H1 (cell line): ENCODE measurements at regions not wholly inside any gene's neighbourhood (a gene's known extent, or its start where the extent isn't known, plus 50 kb on each side); places are given as distances from the start of the nearest gene placed in this dataset.

Experiments
- CTCF ChIA-PET: fragments of 300-600 bp; sonication (Branson Sonifier 250); formaldehyde crosslinking; loops from one replicate; lab custom pipeline; 2021; ENCODE audit not compliant: partially characterized antibody; lab: Charles Lee
- POLR2A ChIA-PET: fragments of 300-600 bp; sonication (Branson Sonifier 250); formaldehyde crosslinking; loops from one replicate; lab custom pipeline; 2021; ENCODE audit warnings: inconsistent platforms; ENCODE audit not compliant: partially characterized antibody; lab: Charles Lee
- DNase-seq, 2 experiments: peaks; one replicate each; pipeline versions ENCODE4 v3.0.0 to v3.0.0-alpha.2; 2010 to 2022; ENCODE audit warnings: low spot score in 2 of 2, low read depth in 1 of 2, mixed read lengths in 1 of 2
- FAIRE-seq: peaks from 2 replicates; lab custom pipeline; 2011; peaks lifted over from hg19 to GRCh38; lab: Jason Lieb, UNC
- H2AFZ ChIP-seq: 2 replicates; pipeline ENCODE4 v1.8.1; 2012; ENCODE audit warnings: low read length, inconsistent platforms
- H2AK5ac ChIP-seq: 2 replicates; pipeline ENCODE4 v1.6.1; 2013; ENCODE audit warnings: low read depth, low read length
- H2BK120ac ChIP-seq: replicated peaks from 2 replicates; pipeline ENCODE3; 2013; ENCODE audit warnings: low read depth, low read length, inconsistent platforms
- H2BK12ac ChIP-seq: 2 replicates; pipeline ENCODE4 v1.6.1; 2013; ENCODE audit warnings: low read depth, low read length
- H2BK15ac ChIP-seq: 2 replicates; pipeline ENCODE4 v1.6.1; 2013; ENCODE audit warnings: low read length
- H2BK20ac ChIP-seq: 2 replicates; pipeline ENCODE4 v1.6.1; 2013; ENCODE audit warnings: low read length
- H2BK5ac ChIP-seq: 2 replicates; pipeline ENCODE4 v1.6.1; 2013; ENCODE audit warnings: low read depth, low read length
- H3K14ac ChIP-seq: 2 replicates; pipeline ENCODE4 v1.6.1; 2013; ENCODE audit warnings: inconsistent platforms; ENCODE audit not compliant: insufficient read length
- H3K18ac ChIP-seq: 2 replicates; pipeline ENCODE4 v1.6.1; 2013; ENCODE audit warnings: low read length; ENCODE audit errors: extremely low read depth
- H3K23ac ChIP-seq: 2 replicates; pipeline ENCODE4 v1.6.1; 2013; ENCODE audit warnings: inconsistent platforms; ENCODE audit not compliant: insufficient read length
- H3K23me2 ChIP-seq: 2 replicates; pipeline ENCODE4 v1.6.1; 2013; ENCODE audit warnings: low read depth, low read length
- H3K27ac ChIP-seq: 2 replicates; pipeline ENCODE4 v1.6.1; 2011; ENCODE audit warnings: low read depth, low read length, inconsistent platforms
- H3K27me3 ChIP-seq, 4 experiments: replicated peaks in 1 of 4; 1 replicate in 1 of 4; 2 replicates in 3 of 4; pipeline versions ENCODE4 v1.6.1 to v1.8.1; 2011 to 2013; ENCODE audit warnings: low read length in 3 of 4, mild to moderate bottlenecking in 3 of 4, inconsistent platforms in 2 of 4, mixed read lengths in 2 of 4, moderate library complexity in 1 of 4; ENCODE audit not compliant: control insufficient read depth in 3 of 4, insufficient read depth in 3 of 4; ENCODE audit errors: extremely low read depth in 1 of 4
- H3K36me3 ChIP-seq, 4 experiments: 2 replicates each; pipeline versions ENCODE4 v1.6.1 to v1.8.1; 2011 to 2013; ENCODE audit warnings: mild to moderate bottlenecking in 4 of 4, low read length in 3 of 4, moderate library complexity in 2 of 4, control low read depth in 1 of 4, inconsistent platforms in 1 of 4; ENCODE audit not compliant: insufficient read depth in 4 of 4, control insufficient read depth in 2 of 4
- H3K4ac ChIP-seq: replicated peaks from 2 replicates; pipeline ENCODE3; 2013; ENCODE audit warnings: low read length, low read depth, mixed read lengths, inconsistent platforms; ENCODE audit not compliant: insufficient read length
- H3K4me1 ChIP-seq, 4 experiments: replicated peaks in 1 of 4; 1 replicate in 1 of 4; 2 replicates in 3 of 4; pipeline versions ENCODE4 v1.6.1 to v1.8.1; 2011 to 2013; ENCODE audit warnings: low read length in 3 of 4, inconsistent platforms in 2 of 4, mixed read lengths in 1 of 4; ENCODE audit not compliant: insufficient read depth in 4 of 4, control insufficient read depth in 3 of 4
- H3K4me2 ChIP-seq, 2 experiments: 2 replicates each; pipeline versions ENCODE4 v1.6.1 to v1.8.1; 2011 to 2013; ENCODE audit warnings: low read depth in 2 of 2, low read length in 2 of 2, control low read depth in 1 of 2, inconsistent platforms in 1 of 2, mild to moderate bottlenecking in 1 of 2; ENCODE audit not compliant: insufficient read depth in 1 of 2
- H3K4me3 ChIP-seq, 4 experiments: fragments of 200-600, 300-600 bp in 1 of 4; sonication (generic), shearing (Covaris generic), sonication (Bioruptor Twin) in 1 of 4; 2 replicates each; pipeline versions ENCODE4 v1.5.1 to v1.8.1; 2011 to 2016; ENCODE audit warnings: low read length in 4 of 4, low read depth in 3 of 4, control low read depth in 2 of 4, inconsistent platforms in 2 of 4, mild to moderate bottlenecking in 2 of 4, mixed read lengths in 1 of 4, moderate library complexity in 1 of 4; ENCODE audit not compliant: insufficient read depth in 2 of 4; ENCODE audit errors: extremely low read depth in 1 of 4
- H3K56ac ChIP-seq: replicated peaks from 2 replicates; pipeline ENCODE3; 2013; ENCODE audit warnings: low read depth, mild to moderate bottlenecking, mixed read lengths, low read length, inconsistent platforms; ENCODE audit not compliant: insufficient read length
- H3K79me1 ChIP-seq: 2 replicates; pipeline ENCODE4 v1.6.1; 2013; ENCODE audit warnings: low read depth, low read length, control low read depth
- H3K79me2 ChIP-seq, 2 experiments: 2 replicates each; pipeline versions ENCODE4 v1.6.1 to v1.8.1; 2012 to 2013; ENCODE audit warnings: low read length in 2 of 2, mild to moderate bottlenecking in 2 of 2, inconsistent platforms in 1 of 2; ENCODE audit not compliant: insufficient read depth in 2 of 2, control insufficient read depth in 1 of 2
- H3K9ac ChIP-seq, 4 experiments: replicated peaks in 1 of 4; 1 replicate in 1 of 4; 2 replicates in 3 of 4; pipeline versions ENCODE4 v1.6.1 to v1.8.1; 2011 to 2013; ENCODE audit warnings: low read depth in 3 of 4, low read length in 3 of 4, control low read depth in 2 of 4, mild to moderate bottlenecking in 2 of 4, moderate library complexity in 2 of 4, inconsistent platforms in 1 of 4; ENCODE audit errors: extremely low read depth in 1 of 4
- H3K9me3 ChIP-seq, 2 experiments: 2 replicates each; pipeline versions ENCODE4 v1.6.1 to v1.8.1; 2012 to 2013; ENCODE audit warnings: mild to moderate bottlenecking in 2 of 2, moderate library complexity in 2 of 2, control low read depth in 1 of 2, inconsistent platforms in 1 of 2, low read depth in 1 of 2, low read length in 1 of 2, mixed read lengths in 1 of 2; ENCODE audit not compliant: insufficient read depth in 2 of 2
- H4K20me1 ChIP-seq, 2 experiments: replicated peaks in 1 of 2; 2 replicates each; pipeline versions ENCODE3 to v1.8.1; 2011 to 2013; ENCODE audit warnings: inconsistent platforms in 2 of 2, low read length in 2 of 2, mild to moderate bottlenecking in 1 of 2; ENCODE audit not compliant: insufficient read depth in 2 of 2, control insufficient read depth in 1 of 2
- H4K5ac ChIP-seq: 2 replicates; pipeline ENCODE4 v1.6.1; 2013; ENCODE audit warnings: low read length, low read depth, mixed read lengths, inconsistent platforms; ENCODE audit not compliant: insufficient read length
- H4K8ac ChIP-seq: 2 replicates; pipeline ENCODE4 v1.8.0; 2013; ENCODE audit warnings: mild to moderate bottlenecking, moderate library complexity, low read length, inconsistent platforms; ENCODE audit not compliant: insufficient read depth; ENCODE audit errors: extremely low read depth
- H4K91ac ChIP-seq: replicated peaks from 2 replicates; pipeline ENCODE3; 2013; ENCODE audit warnings: low read length, mixed read lengths, inconsistent platforms; ENCODE audit not compliant: insufficient read length
- BRCA1 ChIP-seq: IDR thresholded peaks from 2 replicates; pipeline ENCODE4 v1.6.1; 2012; ENCODE audit warnings: low read depth, low read length, improper control_type of control experiment
- EP300 ChIP-seq, 2 experiments: IDR thresholded peaks; 1 replicate in 1 of 2; 2 replicates in 1 of 2; pipeline ENCODE4 v1.6.1; 2011 to 2012; ENCODE audit warnings: low read depth in 2 of 2, low read length in 2 of 2, mild to moderate bottlenecking in 2 of 2, borderline replicate concordance in 1 of 2, inconsistent platforms in 1 of 2, moderate library complexity in 1 of 2
- RAD21 ChIP-seq, 2 experiments: IDR thresholded peaks in 1 of 2; conservative IDR thresholded peaks in 1 of 2; 2 replicates each; pipeline ENCODE4 v1.6.1; 2011; ENCODE audit warnings: low read depth in 2 of 2, low read length in 2 of 2, improper control_type of control experiment in 1 of 2, inconsistent platforms in 1 of 2, mild to moderate bottlenecking in 1 of 2, moderate library complexity in 1 of 2
- RFX5 ChIP-seq: IDR thresholded peaks from 2 replicates; pipeline ENCODE4 v1.6.1; 2011; ENCODE audit warnings: low read depth, low read length, improper control_type of control experiment, borderline replicate concordance
- SP2 ChIP-seq: IDR thresholded peaks from 2 replicates; pipeline ENCODE4 v1.6.1; 2012; ENCODE audit warnings: mild to moderate bottlenecking, low read length, inconsistent platforms
- ZNF274 ChIP-seq: IDR thresholded peaks from 2 replicates; pipeline ENCODE4 v1.7.0; 2012; ENCODE audit warnings: low read length, borderline replicate concordance; ENCODE audit errors: extremely low read depth
- TF ChIP-seq, protein P1 (sequence below): IDR thresholded peaks from 2 replicates; pipeline ENCODE4 v1.6.1; 2012; ENCODE audit warnings: low read length, inconsistent platforms

DNA sequence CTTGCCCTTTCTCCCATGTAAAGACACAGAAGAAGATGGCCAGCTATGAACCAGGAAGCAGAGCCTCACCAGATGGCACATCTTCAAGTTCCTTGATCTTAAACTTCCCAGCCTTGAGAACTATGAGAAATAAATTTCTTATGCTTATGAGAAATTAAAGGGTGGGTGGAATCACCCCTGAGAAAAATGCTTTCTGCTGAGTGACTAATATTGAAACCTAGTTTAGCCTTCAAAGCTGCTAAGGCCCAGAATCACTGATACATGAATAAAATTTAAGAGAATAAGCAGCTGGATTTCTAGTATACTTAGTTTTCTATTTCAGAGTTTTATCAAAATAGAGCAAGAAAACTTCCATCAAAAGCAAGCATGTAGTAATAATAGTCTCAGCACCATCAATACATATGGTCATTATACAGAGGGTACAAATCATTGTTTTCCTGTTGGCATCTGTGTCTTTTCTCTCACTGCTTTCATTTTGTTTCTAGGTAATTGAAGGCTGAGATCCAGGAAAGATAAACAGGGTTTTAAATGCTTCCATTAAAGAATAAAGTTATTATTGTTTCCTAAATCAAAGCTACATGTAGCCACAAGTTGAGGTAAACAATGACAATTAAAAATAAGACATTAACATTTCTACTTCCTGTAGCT, 53.3 kb upstream of the COL5A2 start:
- Histone ChIP-seq H3K9ac (no peak overlapping the region), H3K36me3 (no peaks in the 10 kb centered on the region), H2AFZ (no peak overlapping the region), H4K91ac (no peak overlapping the region), H3K14ac (no peak overlapping the region), H3K56ac (no peak overlapping the region), H4K5ac (no peak overlapping the region), H3K4me1 (no peaks in the 10 kb centered on the region), H3K9me3 (no peaks in the 10 kb centered on the region), H2BK15ac (no peak overlapping the region), H3K23ac (no peak overlapping the region), H3K4me3 (no peak overlapping the region), H3K23me2 (no peaks in the 10 kb centered on the region), H3K79me2 (no peaks in the 10 kb centered on the region), H2BK5ac (no peak overlapping the region), H2BK120ac (no peak overlapping the region), H4K8ac (no peak overlapping the region), H2BK20ac (no peak overlapping the region), H3K27ac (no peak overlapping the region), H4K20me1 (no peaks in the 10 kb centered on the region), H3K4ac (no peak overlapping the region), H3K27me3 (no peaks in the 10 kb centered on the region), H3K4me2 (no peak overlapping the region), H2BK12ac (no peak overlapping the region), H3K79me1 (no peaks in the 10 kb centered on the region), H3K18ac (no peak overlapping the region), H2AK5ac (no peak overlapping the region)
- no peak for TF ChIP-seq ZNF274
- TF ChIP-seq SP2: no peak
- no peak for TF ChIP-seq EP300 (IDR thresholded peaks at IDR 0.05; ENCODE audit: borderline replicate concordance in 1 of 2, low read depth in 2 of 2, low read length in 2 of 2)
- no peak for TF ChIP-seq RAD21 (IDR thresholded peaks at IDR 0.05 in 1 of 2, conservative IDR thresholded peaks at IDR 0.05 in 1 of 2; ENCODE audit: low read depth in 2 of 2, low read length in 2 of 2)
- TF ChIP-seq RFX5: no peak
- TF ChIP-seq, protein P1, sequence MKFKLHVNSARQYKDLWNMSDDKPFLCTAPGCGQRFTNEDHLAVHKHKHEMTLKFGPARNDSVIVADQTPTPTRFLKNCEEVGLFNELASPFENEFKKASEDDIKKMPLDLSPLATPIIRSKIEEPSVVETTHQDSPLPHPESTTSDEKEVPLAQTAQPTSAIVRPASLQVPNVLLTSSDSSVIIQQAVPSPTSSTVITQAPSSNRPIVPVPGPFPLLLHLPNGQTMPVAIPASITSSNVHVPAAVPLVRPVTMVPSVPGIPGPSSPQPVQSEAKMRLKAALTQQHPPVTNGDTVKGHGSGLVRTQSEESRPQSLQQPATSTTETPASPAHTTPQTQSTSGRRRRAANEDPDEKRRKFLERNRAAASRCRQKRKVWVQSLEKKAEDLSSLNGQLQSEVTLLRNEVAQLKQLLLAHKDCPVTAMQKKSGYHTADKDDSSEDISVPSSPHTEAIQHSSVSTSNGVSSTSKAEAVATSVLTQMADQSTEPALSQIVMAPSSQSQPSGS: no peak
- no peak for TF ChIP-seq BRCA1
- no peak for FAIRE-seq
- ChIA-PET POLR2A (no interaction called here), CTCF (no interaction called here)
- DNase-seq: no peak
